HG02852 (cell line): ENCODE measurements at regions not wholly inside any gene's neighbourhood (a gene's known extent, or its start where the extent isn't known, plus 50 kb on each side); places are given as distances from the start of the nearest gene placed in this dataset.
A peak's percentile ranks its signal among the peaks of the same experiment; 100 is the strongest.
"Not testable (repeated sequence)": the region's sequence is repeated elsewhere in the genome, so short reads cannot be mapped to it uniquely, and the experiment has no call there.

Experiments used
- ATAC-seq: cut with Tn5 transposase; IDR thresholded peaks from one replicate; pipeline ENCODE4 v1.9.1; 2021; ENCODE audit warnings: mild to moderate bottlenecking, moderate library complexity; ENCODE audit not compliant: unreplicated experiment

DNA sequence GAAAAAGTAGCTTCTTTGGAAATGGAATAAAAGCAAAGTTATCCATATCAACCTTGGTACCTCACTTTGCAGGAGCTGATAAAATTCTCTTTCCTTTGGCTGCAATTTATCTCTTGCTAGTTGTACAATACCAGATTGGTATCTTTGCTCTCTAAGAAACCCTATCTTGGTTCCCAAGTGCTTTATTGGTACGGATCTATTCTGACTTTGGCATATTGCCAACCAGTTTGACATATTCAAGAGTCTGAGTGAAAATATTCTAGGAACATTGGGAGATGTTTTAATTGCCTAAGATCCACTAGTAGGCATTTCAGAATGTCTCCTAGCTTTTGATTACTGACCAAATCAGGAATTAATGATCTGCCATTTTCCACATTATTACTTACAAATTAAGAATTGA, 167.2 kb upstream of the ATP2B1 start:
- ATAC-seq, result no peak

DNA sequence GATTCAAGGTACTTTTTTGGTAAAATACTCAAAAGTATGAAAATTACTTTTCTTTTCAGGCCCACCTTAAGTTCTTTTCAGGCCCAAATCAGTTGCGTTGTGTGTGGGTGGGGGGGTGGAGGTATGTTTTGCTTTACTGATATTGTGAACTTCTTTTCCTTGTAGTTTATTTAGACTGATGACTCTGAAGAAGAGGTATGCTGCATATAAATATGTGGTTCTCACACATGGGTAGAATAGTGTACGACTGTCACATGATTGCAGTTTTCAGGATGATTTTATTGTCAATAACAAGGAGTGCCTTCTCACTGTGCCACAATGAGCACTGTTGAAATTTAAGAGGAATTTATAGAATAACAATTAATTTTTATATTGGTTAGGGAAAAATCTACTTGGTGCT, 166.6 kb upstream of the ATP2B1 start:
- ATAC-seq, result no peak

DNA sequence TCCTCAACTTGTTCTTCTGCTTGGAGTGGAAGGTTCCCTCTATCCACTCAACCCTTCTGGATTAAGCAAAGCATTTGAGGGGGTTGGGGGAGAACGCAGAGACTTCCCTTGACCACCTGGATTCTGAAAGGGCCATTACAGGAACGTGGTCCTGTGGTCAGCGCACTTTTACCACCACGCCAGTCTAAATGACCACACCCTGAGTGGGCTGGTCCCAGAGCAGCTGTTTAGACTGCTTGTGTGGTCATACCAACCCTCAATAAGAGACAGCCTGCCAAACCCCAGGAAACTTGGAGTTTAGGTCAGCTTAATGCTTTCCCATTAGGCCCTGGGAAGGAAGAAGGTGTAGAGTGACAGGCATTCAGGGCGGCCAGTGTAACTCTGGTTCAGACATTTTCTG, 165.5 kb upstream of the ATP2B1 start:
- ATAC-seq, result no peak

DNA sequence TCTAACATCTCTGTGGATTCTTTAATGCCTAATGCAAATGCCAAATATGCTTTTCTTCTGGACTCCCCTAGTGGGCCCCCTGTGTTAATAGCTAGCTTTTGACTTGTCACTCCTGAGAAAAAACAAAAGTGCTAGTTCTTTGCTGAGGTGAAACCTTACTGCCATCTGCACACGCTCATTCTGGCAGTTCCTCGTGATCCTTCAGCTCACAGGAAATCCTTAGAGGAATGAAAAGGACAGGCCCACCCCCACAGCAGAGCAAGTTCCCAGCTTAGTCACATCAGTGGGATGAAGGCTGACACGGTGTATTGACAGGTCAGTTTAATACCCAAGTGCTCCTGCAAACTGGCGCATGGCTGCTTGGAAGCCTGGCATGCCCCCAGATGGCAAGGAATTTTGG, 165.1 kb upstream of the ATP2B1 start:
- ATAC-seq, result peak; percentile 52

DNA sequence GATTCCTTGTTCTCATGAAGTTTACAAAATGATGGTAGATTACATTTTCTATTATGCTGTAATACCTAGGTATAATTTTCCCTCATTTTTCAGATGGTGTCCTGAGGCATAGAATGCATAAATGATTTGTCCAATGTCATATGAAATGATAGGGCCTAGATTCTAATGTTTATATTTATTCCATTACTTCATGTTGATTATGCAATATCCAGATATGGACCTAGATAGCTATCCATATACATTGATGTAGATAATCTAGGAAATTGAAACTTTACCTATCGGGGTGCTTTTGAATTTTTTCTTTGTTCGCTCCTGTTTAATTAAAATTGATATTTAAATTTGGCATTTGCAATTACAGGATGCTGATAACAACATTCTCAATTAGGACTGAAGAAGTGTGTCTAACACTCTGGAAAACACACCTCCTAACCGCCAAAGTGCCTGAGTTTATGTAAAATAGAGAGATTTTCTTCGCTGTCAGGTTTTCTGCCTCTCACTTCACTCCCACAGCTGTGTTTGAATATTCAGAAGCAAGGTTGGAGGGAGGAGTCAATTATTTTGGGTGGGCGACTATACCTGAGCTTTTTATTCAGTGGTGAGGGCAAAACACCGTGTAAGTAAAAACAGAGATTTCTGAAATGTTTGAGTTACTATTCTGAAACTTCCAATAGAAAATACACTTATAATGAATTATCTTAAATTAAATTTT, 164.4 kb upstream of the ATP2B1 start:
- no peak for ATAC-seq

DNA sequence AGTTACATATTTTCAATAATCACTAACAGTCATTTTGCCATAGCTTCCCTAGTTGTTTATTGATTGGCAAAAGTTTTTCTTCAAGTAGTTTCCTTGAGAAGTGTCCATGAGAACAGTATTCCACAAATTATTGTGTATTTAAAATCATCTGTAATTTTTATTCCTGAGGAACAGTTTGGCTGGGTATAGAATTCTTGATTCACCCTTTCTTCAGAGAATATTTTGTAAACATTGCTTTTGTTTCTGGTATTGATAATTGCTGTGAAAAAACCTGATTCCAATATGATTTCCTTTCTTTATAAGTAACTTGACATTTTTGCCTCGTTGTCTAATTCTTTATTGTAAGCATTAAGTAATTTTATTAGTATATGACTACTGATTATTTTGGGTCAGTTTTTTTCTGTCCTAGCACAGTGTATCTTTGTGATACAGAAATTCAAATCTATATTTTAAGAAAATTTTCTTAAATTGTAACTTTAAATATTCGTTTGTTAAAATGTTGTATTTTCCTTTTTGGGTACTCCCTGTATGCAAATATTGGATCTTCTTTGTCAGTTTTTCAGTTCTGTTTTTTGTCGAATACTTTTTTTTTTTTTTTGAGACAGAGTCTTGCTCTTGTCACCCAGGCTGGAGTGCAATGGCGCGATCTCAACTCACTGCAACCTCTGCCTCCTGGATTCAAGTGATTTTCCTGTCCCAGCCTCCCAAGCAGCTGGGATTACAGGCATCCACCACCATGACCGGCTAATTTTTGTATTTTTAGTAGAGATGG, 162.0 kb upstream of the ATP2B1 start:
- no peak for ATAC-seq

DNA sequence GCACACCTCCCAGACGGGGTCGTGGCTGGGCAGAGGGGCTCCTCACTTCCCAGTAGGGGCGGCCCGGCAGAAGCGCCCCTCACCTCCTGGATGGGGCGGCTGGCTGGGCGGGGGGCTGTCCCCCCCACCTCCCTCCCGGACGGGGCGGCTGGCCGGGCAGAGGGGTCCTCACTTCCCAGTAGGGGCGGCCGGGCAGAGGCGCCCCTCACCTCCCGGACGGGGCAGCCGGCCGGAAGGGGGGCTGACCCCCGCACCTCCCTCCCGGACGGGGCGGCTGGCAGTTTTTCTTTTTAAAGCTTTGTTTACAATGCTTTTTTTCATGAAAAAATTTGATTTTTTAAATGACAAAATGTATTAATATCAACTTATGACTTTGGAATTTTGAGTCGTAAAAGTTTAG, 159.0 kb upstream of the ATP2B1 start:
- not testable (repeated sequence) for ATAC-seq

DNA sequence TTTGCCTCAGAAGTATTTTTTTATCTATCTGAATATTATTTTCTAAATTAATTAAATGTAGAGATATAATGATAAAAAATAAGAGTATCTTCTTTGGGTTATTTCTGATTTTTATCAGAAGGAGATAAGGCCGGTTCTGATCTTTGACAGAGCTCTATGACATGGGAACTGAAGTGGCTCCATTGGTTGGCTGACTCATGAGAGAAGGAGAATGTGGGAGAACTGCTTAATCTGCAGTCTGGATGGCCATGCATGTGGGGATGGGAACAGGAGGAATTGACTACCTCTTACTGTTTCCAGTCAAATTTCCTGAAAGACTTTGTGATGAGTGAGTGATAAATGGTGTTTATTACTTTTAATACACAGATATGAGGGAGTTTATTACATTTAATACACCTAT, 155.8 kb upstream of the ATP2B1 start:
- ATAC-seq, result no peak

DNA sequence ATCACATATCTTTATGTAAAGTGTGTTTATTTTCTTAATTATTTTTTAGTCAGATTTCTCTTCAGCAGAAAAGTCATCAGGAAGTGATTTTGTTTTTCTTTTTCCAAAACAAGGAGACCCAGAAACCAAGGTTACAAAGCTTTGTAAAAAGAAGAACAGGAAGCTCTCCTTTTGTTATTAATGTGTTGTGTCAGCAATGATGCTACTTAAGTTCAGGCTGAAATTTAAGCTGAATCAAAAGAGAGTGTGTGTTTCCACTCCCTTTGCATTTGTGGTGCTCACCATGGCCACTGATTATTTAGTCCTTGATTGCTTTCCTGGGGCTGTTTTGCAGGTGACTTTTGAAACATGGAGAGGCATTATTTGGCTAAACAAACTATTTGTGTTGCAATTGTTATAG, 155.3 kb upstream of the ATP2B1 start:
- ATAC-seq, result peak; percentile 20

DNA sequence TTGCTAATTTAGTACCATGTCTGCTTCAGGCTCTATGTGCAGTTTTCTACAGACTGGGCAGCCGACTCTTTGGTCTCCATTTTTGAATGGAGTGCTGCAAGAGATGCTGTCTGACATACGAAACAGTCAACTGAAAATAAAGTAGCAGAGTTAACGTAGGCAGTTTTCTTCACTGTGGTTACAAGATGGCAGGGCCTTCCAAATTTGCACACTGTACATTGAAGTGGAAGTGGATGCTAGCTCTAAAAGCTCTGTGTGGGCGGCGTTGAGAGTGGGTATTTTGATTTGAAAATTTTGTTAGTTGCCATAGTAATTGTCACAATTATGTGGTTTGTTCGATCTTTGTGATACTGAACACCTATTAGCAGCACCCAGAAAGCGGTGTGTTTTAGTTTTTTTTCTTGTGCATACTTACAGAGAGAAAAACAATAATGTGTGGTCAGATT, 154.9 kb upstream of the ATP2B1 start:
- ATAC-seq, result peak; percentile 77

DNA sequence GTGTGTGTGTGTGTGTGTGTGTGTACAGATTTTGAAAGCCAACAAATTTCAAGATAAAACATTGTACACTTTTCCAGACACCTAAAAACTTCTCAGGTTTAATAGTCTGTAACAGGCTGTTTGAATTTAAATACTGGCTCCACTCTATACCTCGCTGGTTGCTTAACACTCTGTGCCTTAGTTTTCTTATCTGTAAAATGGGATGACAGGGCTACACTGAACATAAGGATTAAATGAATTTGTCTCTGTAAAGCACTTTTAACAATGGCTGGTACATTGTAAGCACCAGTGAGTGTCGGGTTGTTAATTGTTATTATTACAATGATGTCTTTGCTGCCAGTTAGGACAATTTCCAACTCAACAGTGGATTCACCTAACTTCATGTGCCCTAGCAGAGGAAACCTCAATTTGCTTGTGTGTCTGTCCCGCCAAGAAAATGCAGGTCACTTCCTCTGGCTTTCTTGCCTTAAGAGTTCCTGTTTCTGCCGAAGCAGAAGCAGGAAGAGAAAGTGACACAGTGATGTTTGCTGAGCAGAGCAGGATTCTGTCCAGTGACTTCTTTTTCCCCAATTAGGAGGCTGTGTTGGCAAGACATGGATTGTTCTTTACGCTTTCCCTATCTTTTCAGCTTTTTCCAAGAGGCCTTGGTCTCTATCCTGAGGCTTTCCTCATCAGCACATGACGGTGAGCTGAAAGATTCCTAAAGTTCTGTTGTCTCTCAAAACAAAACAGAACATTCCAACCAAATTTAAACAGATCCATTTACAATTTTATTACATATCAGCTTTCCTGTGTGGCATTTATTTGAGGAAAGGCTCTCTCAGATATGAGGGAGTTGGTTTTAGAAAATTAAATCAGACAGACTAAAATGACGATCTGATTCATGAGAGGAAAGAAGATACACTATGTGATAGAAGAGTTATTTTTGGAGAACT, 154.1 kb upstream of the ATP2B1 start:
- peak; percentile 49 for ATAC-seq

DNA sequence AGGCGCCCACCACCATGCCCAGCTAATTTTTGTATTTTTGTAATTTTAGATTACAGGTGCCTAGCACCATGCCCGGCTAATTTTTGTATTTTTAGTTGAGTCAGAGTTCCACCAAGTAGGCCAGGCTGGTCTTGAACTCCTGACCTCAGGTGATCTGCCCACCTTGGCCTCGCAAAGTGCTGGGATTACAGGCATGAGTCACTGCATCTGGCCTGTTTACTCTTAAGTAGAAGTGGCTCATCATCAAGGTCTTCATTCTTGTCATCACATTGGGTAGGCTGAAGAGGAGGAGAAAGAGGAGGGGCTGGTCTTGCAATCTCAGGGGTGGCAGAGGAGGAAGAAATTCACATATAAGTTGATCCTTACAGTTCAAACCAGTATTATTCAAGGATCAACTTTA, 152.4 kb upstream of the ATP2B1 start:
- ATAC-seq, result no peak

DNA sequence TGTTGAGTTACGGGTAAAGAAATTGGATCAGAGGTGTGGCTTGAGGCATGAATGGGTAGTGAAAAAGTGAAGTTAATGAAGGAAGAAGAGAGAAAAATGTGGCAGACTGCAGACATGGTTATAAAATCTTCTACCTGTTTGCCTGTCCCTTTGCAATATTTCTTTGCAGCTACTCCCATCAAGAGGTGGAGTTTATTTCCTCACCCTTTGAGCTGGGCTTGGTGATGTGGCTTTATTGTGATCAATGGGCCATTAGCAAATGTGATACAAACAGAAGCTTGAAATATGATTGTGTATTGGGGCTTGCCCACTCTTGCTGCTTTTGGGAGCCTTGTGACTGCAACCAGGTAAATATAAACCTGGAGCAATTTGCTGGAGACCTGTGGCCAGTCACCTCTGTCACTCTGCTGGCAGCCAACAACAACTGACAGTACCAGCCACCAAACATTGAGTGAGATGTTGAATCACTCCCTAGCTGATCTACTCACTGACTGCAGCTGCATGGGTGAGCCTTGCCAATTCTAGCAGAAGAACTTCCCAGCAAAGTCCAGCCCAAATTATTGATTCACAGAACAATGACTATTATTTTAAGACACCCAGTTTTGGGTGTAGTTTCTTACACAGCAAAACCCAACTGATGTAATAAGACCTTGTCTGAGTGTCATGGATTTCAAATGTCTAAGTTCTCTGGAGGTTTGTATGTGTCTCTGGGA, 151.0 kb upstream of the ATP2B1 start:
- ATAC-seq, result no peak

DNA sequence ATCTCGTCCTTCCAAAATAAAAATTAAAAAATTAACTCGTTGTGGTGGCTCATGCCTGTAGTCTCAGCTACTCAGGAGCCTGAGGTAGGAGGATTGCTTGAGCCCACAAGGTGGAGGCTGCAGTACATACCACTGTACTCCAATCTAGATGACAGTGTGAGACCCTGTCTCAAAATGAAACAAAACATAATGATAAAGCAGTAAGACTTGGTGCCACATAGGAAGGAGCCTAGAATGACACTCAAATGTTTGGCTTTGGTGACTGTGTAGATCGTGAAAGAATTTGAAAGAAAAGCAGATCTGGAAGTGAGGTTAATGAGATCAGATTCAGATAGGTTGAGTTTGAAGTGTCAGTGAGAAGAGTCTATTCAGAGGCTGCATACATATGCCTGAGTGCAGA, 150.1 kb upstream of the ATP2B1 start:
- no peak for ATAC-seq

DNA sequence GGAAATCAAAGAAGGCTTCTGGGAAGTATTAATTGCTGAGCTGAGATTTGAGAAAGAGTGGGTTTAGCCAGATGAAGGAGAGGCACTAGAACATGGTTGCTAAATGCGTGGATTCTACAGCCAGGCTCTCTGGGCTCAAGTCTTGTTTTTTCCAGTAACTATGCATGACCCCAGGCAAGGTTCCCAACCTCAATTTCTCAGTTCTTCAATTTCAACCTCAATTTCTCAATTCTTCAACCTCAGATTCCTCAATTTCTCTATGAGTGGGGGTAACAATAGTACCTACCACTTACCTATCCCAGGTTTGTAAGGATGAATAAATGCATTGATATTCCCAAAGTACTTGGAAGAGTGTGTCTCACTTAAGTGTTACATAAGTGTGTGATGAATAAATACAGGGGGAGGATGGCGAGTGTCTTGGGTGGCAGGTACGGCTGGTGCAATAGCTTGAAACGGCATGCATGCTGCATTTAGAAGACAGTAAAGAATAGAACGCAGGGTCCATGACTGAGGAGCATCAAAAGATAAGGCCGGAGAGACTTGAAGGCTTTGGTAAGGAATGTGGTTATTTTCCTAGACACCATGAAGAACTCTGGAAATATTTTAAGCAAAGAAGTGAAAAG, 149.1 kb upstream of the ATP2B1 start:
- no peak for ATAC-seq

DNA sequence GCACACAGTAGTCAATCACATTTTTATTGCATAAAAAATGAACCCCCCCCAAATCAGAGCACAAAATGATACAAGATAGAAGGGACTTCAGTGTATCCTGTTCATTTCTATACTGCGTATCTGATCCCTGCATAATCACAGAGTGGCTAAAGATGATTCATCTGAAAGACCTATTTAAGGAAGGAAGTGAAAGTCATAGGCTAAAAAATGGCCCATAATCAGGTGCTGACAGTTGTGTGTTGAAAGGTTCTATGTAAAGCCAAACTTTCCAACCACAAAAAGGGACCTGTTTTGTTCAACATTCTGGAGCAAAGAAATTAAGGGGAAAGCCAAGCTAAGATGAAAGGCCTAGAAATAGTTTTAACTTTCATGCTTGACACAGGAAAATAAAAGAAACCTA, 147.8 kb upstream of the ATP2B1 start:
- ATAC-seq, result peak; percentile 88

DNA sequence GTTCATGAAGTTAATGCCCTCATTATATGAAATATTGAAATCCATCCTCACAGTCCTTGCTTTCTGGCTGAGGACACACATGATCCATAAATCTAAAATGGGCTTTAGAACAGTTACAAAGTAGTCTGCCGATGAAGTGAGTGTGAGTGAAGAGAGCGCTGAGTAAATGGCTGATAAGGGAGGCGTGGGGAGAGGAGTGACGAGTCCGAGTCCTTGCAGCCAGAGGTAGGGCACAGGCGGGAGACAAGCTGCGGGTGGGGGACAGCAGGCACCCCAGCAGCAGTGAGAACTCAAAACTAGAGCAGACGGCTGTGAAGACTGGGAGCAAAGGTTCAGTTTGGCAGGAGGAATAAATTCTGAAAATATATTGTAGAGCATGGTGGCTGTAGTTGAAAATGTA, 140.1 kb upstream of the ATP2B1 start:
- no peak for ATAC-seq

DNA sequence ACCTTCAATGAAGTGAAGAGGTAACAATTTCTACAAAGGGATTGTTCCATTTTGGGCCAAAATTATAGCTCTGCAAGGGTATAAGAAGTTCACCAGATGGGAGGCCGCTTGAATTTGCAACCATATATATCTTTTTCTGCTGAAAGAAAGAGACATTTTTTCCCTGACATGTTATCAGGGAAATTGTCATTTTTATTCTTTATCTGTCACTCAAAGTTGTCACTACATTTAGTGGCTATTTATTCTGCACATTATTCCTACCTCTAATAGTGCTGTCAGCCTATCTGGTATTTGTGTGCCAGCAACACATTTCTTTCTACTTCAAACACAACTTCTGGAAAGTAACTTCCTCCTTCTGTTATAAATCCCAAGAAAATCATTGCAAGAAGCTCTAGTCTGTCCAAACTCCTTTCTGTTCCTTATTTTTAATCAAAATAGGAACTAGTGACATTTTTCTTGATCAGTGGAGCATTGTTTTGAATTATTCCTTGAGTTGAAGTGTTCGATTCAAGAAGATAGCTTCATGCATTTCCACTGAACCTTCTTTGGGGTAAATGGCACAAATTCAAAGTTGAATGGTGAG, 137.9 kb upstream of the ATP2B1 start:
- no peak for ATAC-seq

DNA sequence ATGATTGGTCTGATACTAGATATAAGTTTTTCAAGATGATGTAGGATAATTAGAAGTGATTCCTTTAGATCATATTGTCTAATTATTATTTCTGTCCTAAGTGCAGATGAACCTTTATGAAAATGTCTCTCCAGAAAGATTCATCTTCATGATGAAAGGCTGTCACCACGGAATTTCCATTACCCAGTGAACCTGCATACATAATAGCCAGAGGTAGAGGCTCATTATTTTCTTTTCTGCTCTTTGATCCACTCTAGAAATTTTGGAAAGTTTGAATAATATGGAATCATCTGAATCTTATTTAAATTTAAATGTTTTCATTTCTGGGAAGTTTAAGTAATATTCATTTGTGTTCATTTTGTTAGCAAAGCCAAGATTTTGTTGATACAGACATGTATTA, 137.1 kb upstream of the ATP2B1 start:
- no peak for ATAC-seq

DNA sequence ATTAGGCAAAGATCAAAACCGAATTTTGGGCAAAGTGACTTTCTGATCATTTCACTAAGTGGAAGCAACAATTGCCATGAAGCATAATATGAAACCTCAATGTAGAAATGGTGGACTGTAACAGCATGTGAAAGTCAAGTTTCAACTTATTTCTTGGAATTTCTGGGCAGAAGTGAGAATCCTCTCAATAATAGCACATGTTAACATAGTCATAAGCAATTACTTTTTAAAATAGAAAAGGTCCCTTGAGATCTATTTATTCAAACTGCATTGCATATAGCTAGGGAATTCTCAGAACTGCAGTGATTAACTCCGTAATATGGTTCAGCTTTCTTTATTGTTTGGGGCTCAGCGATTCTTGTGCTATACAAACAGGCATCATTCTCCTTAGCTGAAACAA, 136.7 kb upstream of the ATP2B1 start:
- ATAC-seq, result no peak
